ENCODE measurements at regions not wholly inside any gene's neighbourhood (a gene's known extent, or its start where the extent isn't known, plus 50 kb on each side); places are given as distances from the start of the nearest gene placed in this dataset.
"Not testable (repeated sequence)": the region's sequence is repeated elsewhere in the genome, so short reads cannot be mapped to it uniquely, and the experiment has no call there.

- Mint-ChIP-seq H3K27me3 (no peaks in the 10 kb centered on the region), H3K36me3 (no peaks in the 10 kb centered on the region), H3K4me1 (ENCODE audit: low read depth) (no peaks in the 10 kb centered on the region), H3K27ac (no peak overlapping the region), H3K4me3 (no peak overlapping the region), H3K9me3 (ENCODE audit: low read depth) (no peaks in the 10 kb centered on the region)
Observed at GRCh38 chr2:166766220-166766619, 122.1 kb upstream of the XIRP2 start.

DNA sequence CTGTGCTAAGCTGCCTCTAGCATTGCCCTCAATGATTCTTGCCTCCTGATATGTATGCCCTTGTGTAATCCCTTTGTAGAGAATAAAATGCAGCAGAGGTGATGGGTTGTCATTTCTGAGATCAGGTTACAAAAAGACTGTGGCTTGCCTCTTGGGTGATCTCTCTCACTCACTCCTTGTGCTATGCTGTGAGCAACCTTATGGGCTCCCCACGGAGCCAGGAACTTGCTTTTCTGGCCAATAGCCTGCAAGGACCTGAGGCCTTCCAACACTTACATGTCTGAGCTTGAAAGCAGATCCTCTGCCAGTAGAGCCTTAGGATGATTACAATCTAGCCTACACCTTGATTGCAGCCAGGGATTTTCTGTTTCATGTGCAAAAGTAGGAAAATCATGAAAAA, 123.1 kb upstream of the XIRP2 start:
- Mint-ChIP-seq H3K27ac (no peak overlapping the region), H3K9me3 (ENCODE audit: low read depth) (no peaks in the 10 kb centered on the region), H3K36me3 (no peaks in the 10 kb centered on the region), H3K4me1 (ENCODE audit: low read depth) (no peaks in the 10 kb centered on the region), H3K27me3 (no peaks in the 10 kb centered on the region), H3K4me3 (no peak overlapping the region)

DNA sequence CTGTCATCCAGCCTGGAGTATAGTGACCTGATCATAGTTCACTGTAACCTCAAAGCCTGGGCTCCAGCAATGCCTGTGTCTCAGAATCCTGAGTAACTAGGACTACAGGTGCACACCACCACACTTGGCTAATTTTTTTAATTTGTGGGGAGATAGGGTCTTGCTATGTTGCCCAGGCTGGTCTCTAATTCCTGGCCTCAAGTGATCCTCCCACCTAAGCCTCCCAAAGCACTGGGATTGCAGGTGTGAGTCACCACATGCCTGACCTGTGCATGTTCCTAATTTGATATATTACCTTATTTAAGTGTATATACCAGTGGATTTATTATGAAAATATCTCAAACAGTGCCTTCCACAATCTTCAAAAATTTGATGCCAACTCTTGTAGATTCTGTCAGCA, 123.6 kb upstream of the XIRP2 start:
- H3K9me3 Mint-ChIP-seq (ENCODE audit: low read depth), result no peaks in the 10 kb centered on the region
- no peak overlapping the region for H3K4me3 Mint-ChIP-seq
- H3K36me3 Mint-ChIP-seq, result no peaks in the 10 kb centered on the region
- H3K27ac Mint-ChIP-seq, result no peak overlapping the region
- no peaks in the 10 kb centered on the region for H3K27me3 Mint-ChIP-seq
- no peaks in the 10 kb centered on the region for H3K4me1 Mint-ChIP-seq (ENCODE audit: low read depth)

DNA sequence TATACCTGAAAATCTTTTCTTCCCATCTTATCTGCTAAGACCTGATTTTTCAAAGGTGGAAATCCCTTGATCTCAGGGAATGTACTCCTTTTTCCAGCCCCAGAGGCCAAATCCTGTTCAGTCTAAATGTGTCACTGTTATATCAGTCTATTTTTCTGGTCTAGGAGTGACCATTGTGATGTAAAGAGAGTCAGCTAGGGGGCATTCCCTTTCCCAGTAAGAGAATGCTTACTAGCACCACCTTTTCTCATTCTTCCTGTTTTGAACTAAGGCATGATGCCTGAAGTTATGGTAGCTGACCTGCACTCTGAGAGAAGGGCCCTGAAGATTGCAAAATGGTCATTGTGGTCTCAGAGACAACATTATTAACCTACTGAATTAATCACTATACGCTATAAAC, 124.1 kb upstream of the XIRP2 start:
- H3K27me3 Mint-ChIP-seq, result no peaks in the 10 kb centered on the region
- H3K36me3 Mint-ChIP-seq, result no peaks in the 10 kb centered on the region
- no peaks in the 10 kb centered on the region for H3K4me1 Mint-ChIP-seq (ENCODE audit: low read depth)
- H3K9me3 Mint-ChIP-seq (ENCODE audit: low read depth), result no peaks in the 10 kb centered on the region
- H3K4me3 Mint-ChIP-seq, result no peak overlapping the region
- H3K27ac Mint-ChIP-seq, result no peak overlapping the region

- no peak overlapping the region for H3K27ac Mint-ChIP-seq
- H3K4me3 Mint-ChIP-seq, result no peak overlapping the region
- no peaks in the 10 kb centered on the region for H3K4me1 Mint-ChIP-seq (ENCODE audit: low read depth)
- no peaks in the 10 kb centered on the region for H3K27me3 Mint-ChIP-seq
- no peaks in the 10 kb centered on the region for H3K9me3 Mint-ChIP-seq (ENCODE audit: low read depth)
- no peaks in the 10 kb centered on the region for H3K36me3 Mint-ChIP-seq
Observed at GRCh38 chr2:166762746-166763145, 125.5 kb upstream of the XIRP2 start.

- Mint-ChIP-seq H3K4me3 (no peak overlapping the region), H3K4me1 (ENCODE audit: low read depth) (no peaks in the 10 kb centered on the region), H3K27me3 (no peaks in the 10 kb centered on the region), H3K36me3 (no peaks in the 10 kb centered on the region), H3K9me3 (ENCODE audit: low read depth) (no peaks in the 10 kb centered on the region), H3K27ac (no peak overlapping the region)
Observed at GRCh38 chr2:166758956-166759355, 129.3 kb upstream of the XIRP2 start.

DNA sequence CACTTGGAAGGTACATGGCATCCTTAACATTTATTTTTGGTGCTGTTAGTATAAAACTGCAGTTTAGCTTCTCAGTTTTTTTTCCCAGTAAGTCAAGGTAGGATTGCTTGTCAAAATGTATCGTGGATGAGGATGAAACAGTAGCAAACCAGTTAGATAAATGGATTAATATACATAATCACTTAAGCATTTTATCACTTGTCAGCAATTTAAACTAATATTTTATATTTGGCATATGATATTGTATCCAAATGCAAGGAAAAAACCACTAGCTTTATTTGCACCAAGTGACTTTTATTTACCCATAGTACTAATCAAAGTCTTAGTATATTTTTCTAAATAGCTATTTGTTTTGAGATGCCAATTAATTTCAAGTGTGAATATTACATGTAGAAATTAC, 137.7 kb upstream of the XIRP2 start:
- peaks cover 5% of the 10 kb centered on the region for H3K36me3 Mint-ChIP-seq
- no peak overlapping the region for H3K4me3 Mint-ChIP-seq
- H3K9me3 Mint-ChIP-seq (ENCODE audit: low read depth), result peaks cover 15% of the 10 kb centered on the region
- H3K27ac Mint-ChIP-seq, result no peak overlapping the region
- no peaks in the 10 kb centered on the region for H3K4me1 Mint-ChIP-seq (ENCODE audit: low read depth)
- H3K27me3 Mint-ChIP-seq, result no peaks in the 10 kb centered on the region

DNA sequence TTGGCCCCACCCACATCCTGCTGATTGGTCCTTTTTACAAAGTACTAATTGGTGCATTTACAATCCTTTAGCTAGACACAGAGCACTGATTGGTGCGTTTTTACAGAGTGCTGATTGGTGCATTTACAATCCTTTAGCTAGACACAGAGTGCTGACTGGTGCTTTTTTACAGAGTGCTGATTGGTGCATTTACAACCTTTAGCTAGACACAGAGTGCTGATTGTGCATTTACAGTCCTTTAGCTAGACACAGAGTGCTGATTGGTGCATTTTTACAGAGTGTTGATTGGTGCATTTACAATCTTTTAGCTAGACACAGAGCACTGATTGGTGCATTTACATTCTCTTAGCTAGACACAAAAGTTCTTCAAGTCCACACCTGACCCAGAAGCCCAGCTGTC, 144.2 kb upstream of the XIRP2 start:
- H3K4me3 Mint-ChIP-seq; H3K27me3 Mint-ChIP-seq; H3K27ac Mint-ChIP-seq; H3K4me1 Mint-ChIP-seq (ENCODE audit: low read depth): not testable (repeated sequence)
- peaks cover 26% of the 10 kb centered on the region for H3K9me3 Mint-ChIP-seq (ENCODE audit: low read depth)
- peaks cover 17% of the 10 kb centered on the region for H3K36me3 Mint-ChIP-seq

DNA sequence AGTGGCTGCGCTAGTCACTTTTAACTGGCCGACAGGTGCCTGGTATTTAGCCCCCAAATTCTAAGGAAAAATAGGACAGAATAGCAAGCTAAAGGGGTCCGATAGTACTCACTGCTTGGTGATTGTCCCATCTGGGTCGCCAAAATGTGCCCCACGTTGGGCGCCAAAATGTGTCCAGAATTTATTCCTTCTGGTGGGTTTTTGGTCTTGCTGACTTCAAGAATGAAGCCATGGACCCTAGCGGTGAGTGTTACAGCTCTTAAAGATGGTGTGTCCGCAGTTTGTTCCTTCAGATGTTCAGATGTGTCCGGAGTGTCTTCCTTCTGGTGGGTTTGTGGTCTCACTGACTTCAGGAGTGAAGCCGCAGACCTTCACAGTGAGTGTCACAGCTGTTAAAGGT, 144.8 kb upstream of the XIRP2 start:
- H3K4me1 Mint-ChIP-seq (ENCODE audit: low read depth); H3K4me3 Mint-ChIP-seq; H3K27me3 Mint-ChIP-seq; H3K27ac Mint-ChIP-seq: not testable (repeated sequence)
- peaks cover 17% of the 10 kb centered on the region for H3K36me3 Mint-ChIP-seq
- peaks cover 21% of the 10 kb centered on the region for H3K9me3 Mint-ChIP-seq (ENCODE audit: low read depth)

DNA sequence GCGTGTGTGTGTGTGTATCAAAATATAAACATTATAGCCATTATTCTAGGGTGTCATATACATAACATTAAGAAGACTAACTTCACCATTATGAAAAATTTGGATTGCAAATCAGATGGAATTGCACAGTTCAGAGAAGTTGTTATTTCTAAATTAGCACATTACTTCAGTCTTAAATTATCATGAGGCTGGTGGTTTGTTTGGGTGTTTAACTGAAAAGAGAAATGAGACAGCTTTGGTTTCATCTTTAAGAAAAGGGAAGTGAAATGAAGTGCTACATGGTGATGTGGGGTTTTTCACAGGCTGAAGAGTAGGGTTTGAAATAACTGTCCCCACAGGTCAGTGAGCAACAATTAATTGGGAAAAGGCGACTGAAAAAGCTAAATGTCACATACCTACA, 161.2 kb upstream of the XIRP2 start:
- Mint-ChIP-seq H3K4me3 (no peak overlapping the region), H3K27ac (no peak overlapping the region), H3K9me3 (ENCODE audit: low read depth) (peaks cover 9% of the 10 kb centered on the region)

DNA sequence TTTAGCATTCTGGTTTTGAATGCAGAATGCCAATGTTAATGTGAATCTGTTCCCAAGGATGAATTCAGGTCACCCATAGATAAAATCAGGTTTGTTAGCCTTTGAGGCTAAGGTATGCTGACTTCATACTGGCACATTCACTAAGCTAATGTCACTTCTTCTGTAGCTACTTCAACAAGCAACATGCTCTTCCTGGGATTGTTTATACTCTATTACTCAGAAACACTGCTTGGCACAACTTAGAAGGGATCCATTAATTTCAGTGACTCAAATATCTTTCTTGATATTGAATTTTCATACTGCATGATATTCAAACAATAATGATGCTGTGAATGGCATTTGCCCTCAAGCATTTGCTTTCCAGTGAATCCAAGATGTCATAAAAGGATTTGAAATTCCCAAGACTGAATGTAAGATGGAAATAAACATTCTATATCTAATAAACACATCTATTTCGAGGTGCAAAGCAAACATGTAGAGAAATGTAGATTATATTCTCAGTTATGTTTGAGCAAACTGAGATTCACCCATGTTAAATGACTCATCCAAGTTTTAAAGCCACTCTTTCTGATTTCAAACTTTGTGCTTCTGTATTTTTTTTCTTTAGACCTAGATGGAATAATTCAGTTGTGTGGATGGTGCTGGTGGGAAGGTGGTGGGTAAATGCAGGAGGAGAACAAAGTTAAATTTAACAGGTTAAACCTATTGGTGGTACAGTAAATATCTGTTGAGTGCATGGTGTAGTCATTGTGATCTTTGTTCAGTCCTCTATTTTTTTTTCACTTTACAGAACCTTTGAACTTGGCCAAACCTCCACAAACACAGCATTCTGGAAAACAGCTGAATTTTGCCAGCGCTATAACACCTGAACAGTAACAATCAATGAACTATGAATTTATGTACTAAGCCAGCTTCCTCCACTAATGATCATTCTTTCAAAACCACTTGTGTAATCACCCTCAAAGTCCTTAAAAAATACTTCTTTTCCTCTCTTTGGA, 162.1 kb upstream of the XIRP2 start:
- Mint-ChIP-seq H3K27ac (no peak overlapping the region), H3K4me3 (no peak overlapping the region)

More for the DNA sequence above, 161.2 kb upstream of the XIRP2 start:
- peaks cover under 1% of the 10 kb centered on the region for H3K36me3 Mint-ChIP-seq
- H3K27me3 Mint-ChIP-seq, result peaks cover 2% of the 10 kb centered on the region
- no peaks in the 10 kb centered on the region for H3K4me1 Mint-ChIP-seq (ENCODE audit: low read depth)

DNA sequence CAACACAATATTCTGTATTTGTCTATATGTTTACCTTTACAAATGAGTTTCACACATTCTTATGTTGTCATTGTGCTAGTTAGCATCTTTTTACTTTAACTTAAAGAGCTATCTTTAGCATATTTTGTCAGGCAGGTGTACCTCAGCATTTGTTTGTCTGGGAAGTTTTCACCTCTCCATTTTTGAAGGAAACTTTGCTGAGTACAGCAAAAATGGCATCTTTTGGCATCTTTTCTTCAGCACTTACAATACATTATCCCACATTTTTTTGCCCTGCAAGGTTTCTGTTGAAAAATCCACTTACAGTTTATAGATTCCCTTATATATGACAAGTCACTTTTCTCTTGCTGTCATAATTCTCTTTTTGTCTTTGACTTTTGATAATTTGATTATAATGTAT, 171.3 kb upstream of the XIRP2 start:
- H3K27me3 Mint-ChIP-seq, result peaks cover 3% of the 10 kb centered on the region
- H3K36me3 Mint-ChIP-seq, result peaks cover 4% of the 10 kb centered on the region
- H3K4me3 Mint-ChIP-seq, result no peak overlapping the region
- H3K27ac Mint-ChIP-seq, result no peak overlapping the region
- no peaks in the 10 kb centered on the region for H3K4me1 Mint-ChIP-seq (ENCODE audit: low read depth)
- H3K9me3 Mint-ChIP-seq (ENCODE audit: low read depth), result no peaks in the 10 kb centered on the region

More for the DNA sequence above, 162.1 kb upstream of the XIRP2 start:
- Mint-ChIP-seq H3K27me3 (no peaks in the 10 kb centered on the region), H3K4me1 (ENCODE audit: low read depth) (no peaks in the 10 kb centered on the region), H3K36me3 (peaks cover 3% of the 10 kb centered on the region), H3K9me3 (ENCODE audit: low read depth) (peaks cover 5% of the 10 kb centered on the region)

GRCh38 chr2:166700079-166700478, 188.2 kb upstream of the XIRP2 start:
- Mint-ChIP-seq H3K27ac (no peak overlapping the region), H3K4me3 (no peak overlapping the region), H3K4me1 (ENCODE audit: low read depth) (no peaks in the 10 kb centered on the region), H3K36me3 (no peaks in the 10 kb centered on the region), H3K27me3 (peaks cover 7% of the 10 kb centered on the region), H3K9me3 (ENCODE audit: low read depth) (no peaks in the 10 kb centered on the region)

- Mint-ChIP-seq H3K9me3 (ENCODE audit: low read depth) (peaks cover 7% of the 10 kb centered on the region), H3K4me3 (no peak overlapping the region), H3K4me1 (ENCODE audit: low read depth) (no peaks in the 10 kb centered on the region), H3K27me3 (peaks cover 7% of the 10 kb centered on the region), H3K36me3 (no peaks in the 10 kb centered on the region), H3K27ac (no peak overlapping the region)
Observed at GRCh38 chr2:166695154-166695553, 193.1 kb upstream of the XIRP2 start.

DNA sequence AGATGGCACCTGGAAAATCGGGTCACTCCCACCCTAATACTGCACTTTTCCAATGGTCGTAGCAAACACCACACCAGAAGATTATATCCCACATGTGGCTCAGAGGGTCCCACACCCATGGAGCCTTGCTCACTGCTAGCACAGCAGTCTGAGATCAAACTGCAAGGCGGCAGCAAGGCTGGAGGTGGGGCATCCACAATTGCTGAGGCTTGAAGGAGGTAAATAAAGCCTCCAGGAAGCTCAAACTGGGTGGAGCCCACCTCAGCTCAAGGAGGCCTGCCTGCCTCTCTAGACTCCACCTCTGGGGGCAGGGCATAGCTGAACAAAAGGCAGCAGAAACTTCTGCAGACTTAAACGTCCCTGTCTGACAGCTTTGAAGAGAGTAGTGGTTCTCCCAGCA, 192.0 kb upstream of the SCN7A start:
- not testable (repeated sequence) for H3K27ac Mint-ChIP-seq; H3K36me3 Mint-ChIP-seq; H3K4me3 Mint-ChIP-seq; H3K9me3 Mint-ChIP-seq (ENCODE audit: low read depth); H3K27me3 Mint-ChIP-seq; H3K4me1 Mint-ChIP-seq (ENCODE audit: low read depth)

GRCh38 chr2:166677996-166678395, 183.9 kb upstream of the SCN7A start:
- H3K4me1 Mint-ChIP-seq (ENCODE audit: low read depth), result no peaks in the 10 kb centered on the region
- H3K27ac Mint-ChIP-seq, result no peak overlapping the region
- H3K4me3 Mint-ChIP-seq, result no peak overlapping the region
- no peaks in the 10 kb centered on the region for H3K9me3 Mint-ChIP-seq (ENCODE audit: low read depth)
- H3K27me3 Mint-ChIP-seq, result no peaks in the 10 kb centered on the region
- H3K36me3 Mint-ChIP-seq, result no peaks in the 10 kb centered on the region
